ENCODE measurements at regions not wholly inside any gene's neighbourhood (a gene's known extent, or its start where the extent isn't known, plus 50 kb on each side); places are given as distances from the start of the nearest gene placed in this dataset.
A peak's percentile ranks its signal among the peaks of the same experiment; 100 is the strongest.

DNA sequence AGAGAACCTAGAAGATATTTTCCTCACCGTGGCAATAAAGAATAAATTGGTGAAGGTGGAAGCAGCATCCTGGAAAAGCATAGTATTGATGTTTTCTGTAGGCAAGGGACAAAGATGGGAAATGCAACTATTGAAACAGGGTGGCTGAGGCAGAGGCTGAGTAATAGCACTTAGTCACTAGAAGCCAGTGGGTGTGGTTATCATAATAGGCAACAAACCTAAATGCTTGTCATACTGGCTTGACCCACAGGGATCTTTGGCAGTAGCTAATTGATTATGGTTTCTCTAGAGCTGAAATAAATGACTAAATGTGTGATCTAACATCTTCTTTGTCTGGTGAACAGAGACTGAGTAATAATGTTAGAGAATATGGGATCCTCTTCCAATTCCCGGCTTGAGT is 353.6 kb upstream of the RPS6KA3 start:
- peak; percentile 2 for DNase-seq (ENCODE audit: low spot score)

DNA sequence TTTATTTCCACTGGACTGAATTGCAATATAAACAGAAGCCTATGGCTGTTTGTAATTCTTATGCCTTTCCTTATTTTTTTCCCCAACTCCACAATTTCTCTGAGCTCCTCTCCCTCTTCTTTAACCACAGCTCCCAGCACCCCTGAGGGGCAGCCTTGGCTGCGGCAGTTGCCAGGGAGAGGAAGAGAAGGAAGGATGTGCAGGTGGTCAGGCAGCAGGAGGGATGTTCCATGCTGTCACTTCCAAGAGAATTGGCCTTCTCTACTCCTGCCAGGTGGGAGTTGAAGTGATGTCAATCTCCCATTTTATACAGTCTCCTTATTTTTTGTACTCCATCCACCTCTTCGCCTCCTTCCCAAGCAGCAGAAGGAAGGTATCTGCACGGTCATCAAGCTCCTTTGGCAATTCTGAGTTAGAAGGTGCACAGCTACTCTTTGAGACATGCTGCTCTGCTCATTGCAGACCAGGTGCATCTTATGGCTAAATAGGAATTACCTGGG is 343.3 kb upstream of the RPS6KA3 start:
- DNase-seq (ENCODE audit: low spot score): no peak

DNA sequence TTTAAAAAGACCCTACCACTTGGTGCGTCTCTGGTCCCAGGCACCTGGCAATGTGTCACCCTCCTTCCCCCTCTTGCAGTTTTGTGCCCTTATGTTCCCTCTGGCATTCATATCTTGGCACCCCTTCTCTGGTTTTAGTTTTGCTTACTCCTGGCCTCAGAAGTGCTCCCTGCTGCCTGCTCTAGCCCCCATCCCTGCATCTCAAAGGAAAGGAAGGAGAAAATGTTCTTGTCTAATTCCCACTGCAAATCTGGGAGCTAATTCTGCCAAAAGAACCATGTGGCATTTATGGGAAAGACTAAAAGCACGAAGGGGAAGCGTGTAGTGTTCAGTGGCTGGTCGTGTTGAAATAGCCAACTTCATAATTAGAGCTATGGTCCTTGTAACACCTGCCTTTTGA is 340.1 kb upstream of the RPS6KA3 start:
- no peak for DNase-seq (ENCODE audit: low spot score)

DNA sequence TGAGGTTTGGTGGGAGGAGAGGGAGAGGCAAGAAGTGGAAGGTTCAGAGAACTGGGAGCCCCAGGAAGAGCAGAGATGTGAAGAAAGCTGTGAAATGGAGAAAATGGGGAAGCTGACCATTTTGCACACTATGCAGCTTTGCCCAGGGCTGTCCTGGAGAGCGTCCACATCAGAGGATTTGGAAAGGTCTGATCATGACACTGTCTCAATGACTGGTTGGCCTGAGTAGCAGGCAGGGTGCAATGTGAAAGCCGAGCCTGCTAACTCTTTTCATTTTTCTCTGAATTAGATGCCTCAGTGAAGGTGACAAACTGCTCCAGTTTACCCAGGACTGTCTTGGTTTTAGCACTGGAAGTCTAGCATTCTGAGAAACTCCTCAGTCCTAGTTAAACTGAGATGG is 330.1 kb upstream of the RPS6KA3 start:
- DNase-seq (ENCODE audit: low spot score): no peak

DNA sequence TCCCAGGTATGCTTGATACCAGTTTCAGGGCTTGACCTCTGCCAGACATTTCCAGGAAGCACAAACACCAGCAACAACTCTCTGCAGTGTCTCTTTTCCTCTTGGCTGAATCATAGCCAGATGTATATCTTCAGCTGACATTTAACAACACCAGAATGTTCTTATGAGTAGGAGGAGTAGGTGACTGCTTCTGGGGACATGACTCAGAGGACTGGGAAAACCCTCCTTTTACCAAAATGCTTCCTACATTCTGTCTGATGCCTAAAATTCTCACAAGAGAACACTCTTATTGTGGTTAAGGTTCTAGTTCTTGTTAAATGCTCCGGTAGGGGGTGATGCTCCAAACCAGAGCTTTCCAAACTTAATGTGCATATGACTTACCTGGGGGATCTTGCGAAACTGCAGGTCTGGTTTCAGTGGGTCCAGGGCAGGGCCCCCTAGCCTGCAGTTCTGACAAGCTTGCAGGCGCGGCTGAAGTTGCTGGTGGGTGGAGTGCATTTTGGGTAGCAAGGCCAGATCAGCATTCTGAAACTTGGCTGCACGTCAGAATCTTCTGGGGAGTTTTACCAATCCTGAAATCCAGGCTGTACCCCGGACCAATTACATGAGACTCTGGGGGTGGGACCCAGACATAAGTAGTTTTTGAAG is 329.3 kb upstream of the RPS6KA3 start:
- no peak for DNase-seq (ENCODE audit: low spot score)

DNA sequence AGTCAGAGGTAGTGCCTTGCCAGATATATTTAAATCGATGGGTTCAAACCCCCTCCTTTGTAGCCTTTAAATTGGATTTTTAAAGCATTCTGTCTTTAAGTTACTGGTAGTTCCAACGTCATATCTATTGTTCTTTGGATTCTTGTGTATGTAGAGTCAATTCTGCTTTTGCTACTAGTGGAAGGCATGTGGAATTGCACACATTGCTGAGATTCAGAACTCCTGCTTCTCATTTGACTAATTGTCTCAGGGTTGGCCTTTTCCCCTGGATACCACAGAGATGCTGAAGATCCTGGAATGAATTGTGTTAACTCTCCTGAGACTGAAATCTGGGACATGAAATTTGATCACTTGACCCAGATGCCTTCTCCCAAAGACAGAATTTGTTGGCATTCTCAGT is 328.3 kb upstream of the RPS6KA3 start:
- DNase-seq (ENCODE audit: low spot score): no peak

DNA sequence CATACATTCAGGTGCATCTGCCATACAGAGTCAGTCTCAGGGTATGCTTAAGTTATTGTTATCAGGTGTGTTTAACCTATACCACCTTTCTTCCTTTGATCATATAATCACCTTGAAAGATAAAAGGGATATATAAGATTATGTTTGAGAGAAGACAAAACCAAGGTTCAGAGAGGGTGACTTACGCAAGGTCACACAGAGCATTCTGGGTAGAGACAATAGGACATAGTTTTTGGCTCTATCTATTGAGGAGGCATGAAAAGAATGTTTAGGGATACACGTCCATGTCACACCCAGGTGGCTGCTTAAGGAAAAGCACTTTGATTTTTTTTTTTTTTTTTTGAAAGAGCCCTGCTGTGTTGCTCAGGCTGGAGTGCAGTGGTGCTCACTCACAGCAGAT is 327.1 kb upstream of the RPS6KA3 start:
- DNase-seq (ENCODE audit: low spot score): no peak

DNA sequence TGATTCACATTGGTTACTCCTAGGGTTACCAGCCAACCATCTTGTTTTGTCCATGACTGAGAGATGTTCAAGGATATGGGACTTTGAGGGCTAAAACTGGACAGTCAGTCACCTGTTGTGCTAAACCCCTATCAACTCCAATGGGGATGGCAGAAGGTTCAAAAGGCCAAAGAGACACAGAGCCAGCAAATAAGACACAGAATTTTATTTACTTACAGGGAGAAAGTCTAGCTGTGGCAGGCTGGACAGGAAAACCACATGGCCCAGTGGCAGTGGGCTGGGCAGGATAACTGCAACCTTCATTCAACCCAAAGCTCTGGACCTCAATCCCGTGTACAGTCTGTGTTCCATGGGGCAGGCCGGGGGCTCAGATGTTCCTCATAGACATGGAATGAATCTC is 326.7 kb upstream of the RPS6KA3 start:
- DNase-seq (ENCODE audit: low spot score): no peak

DNA sequence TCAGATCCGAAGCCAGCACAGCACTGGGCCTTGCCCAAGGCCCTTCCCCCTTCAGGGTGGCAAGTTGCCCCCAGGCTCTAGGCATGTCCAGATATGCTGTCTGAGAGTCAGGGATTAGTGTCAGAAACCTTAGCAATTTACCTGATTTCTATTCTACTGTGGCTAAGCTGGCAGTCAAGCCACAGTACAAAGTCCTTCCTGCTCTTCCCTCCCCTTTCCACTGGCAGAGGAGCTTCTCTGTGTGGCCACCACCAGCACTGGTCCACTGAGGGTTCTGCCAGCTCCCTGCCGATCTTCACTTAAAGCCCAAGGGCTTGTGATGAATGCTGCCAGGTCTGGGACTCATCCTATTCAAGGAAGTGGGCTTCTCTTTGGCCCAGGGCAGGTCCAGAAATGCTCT is 324.5 kb upstream of the RPS6KA3 start:
- DNase-seq (ENCODE audit: low spot score): no peak

DNA sequence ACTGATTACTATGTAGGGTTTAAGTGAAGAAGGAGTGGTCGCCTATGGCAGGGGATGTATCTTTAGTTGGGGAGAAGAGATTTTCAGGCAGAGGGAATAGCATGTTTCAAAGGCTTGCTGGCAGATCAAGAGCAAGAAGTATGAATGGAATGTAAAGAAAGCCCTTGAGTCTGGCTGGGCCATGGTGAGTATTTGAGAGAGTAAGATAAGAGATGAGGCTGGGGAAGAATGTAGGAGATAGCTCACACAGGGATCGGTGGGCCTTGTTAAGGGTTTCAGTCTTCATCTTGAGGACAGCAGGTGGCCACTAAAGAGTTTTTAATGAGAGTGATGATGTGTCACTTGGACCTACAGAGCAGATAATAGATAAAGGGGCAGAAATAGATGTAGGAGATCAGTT is 319.1 kb upstream of the RPS6KA3 start:
- no peak for DNase-seq (ENCODE audit: low spot score)

DNA sequence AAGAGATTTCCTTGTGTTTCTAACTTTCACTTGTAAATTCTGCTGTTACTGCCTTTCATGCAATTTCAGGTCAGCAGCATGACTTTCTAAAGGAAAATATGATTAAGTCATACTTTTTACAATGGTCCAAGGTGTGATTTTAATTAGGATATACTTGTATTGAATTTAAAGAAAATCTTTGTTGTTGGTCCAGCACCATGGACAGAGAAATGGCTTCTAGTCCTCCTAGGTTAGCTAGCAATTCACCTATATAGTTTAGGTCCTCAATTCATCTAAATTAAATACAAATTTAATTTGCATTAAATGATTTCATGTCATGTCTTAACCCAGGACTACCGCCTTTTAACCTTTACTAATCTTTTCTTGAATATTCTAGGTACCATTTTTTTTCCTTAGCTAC is 304.9 kb upstream of the RPS6KA3 start:
- DNase-seq (ENCODE audit: low spot score): no peak

DNA sequence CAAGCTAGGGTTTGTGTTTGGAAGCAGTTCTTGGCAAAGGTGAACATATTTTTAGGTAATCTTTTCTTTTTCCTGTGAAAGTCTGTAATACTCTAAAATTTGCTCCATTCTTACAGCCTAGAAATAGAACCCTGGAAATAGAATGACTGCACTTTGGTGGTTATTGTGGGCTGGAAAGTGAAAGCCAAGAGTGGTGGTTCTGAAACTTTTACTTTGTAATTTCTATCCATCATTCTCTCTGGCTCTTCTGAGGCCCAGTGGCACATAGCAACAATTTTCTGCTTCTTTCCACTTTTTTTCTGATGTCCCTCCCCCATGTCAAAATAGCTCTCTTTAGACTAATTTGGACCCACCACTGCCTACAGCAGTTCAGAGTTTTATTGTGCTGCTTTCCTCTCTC is 300.4 kb upstream of the RPS6KA3 start:
- no peak for DNase-seq (ENCODE audit: low spot score)

DNA sequence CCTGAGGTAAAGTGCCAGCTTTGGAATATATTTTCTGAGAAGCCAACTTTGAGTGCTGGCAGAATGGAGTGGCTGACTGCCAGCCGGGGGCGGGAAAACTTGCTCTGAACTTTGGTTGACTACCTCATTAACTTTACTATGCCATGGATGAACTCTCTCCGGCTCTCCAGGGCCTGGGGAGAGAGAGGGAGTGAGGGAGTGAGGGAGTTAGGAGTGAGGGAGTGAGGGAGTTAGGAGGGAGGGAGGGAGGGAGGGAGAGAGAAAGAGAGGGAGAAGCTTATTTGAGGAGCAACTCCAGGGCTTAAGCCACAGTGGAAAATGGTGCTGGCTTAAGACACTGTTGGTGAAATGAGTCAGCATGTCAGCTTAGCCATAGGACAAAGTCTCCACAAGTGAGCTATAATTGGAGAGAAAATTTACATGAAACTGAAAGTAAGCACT is 280.9 kb upstream of the RPS6KA3 start:
- DNase-seq (ENCODE audit: low spot score): peak; percentile 11

DNA sequence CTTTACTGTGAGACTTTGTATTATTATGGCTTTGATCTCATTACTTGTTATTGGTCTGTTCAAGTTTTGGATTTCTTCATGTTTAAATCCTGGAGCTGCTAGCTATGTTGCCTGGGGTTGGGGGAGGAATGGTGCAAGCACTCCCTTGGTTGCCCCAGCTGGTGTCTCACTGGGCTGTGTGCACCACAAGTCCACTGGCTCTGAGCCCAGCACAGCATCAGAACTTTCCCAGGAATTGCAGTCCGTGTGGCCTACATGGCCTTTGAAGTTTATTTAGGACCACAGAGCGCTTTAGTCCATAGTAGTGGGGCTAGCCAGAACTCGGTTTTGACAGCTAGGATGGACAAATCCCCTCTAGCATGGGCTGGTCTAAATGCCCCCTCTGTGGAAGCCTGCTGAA is 278.8 kb upstream of the RPS6KA3 start:
- no peak for DNase-seq (ENCODE audit: low spot score)

DNA sequence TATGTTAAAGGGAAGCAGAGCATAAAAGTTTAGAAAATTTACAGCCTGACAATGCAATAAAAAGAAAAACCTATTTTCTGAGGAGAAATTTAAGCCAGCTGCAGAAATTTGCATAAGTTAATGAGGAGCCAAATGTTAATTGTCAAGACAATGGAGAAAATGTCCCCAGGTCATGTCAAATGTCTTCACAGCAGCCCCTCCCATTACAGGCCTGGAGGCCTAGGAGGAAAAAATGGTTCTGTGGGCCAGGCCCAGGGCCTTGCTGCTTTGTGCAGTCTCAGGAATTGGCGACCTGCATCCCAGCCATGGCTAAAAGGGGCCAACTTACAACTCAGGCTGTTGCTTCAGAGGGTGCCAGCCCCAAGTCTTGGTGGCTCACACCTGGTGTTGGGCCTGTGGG is 275.4 kb upstream of the RPS6KA3 start:
- no peak for DNase-seq (ENCODE audit: low spot score)

DNA sequence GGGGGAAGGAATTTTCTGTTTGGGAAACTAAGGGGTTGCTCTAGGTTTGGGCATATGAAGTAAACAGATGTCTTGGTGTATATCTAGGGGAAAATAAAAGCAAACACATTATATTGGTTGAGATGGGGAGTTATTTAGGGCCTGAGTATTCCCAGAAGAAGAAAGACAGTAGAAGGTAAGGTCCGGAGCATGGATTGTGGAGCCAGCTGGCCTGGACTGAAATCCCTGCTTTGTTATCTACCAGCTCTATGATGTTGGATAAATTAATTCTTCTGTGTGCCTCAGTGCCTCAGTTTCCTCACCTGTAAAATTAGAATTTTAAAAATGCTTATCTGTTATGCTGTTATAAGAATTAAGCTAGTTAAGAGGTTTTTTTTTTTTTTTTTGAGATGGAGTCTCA is 272.3 kb upstream of the RPS6KA3 start:
- DNase-seq (ENCODE audit: low spot score): no peak

DNA sequence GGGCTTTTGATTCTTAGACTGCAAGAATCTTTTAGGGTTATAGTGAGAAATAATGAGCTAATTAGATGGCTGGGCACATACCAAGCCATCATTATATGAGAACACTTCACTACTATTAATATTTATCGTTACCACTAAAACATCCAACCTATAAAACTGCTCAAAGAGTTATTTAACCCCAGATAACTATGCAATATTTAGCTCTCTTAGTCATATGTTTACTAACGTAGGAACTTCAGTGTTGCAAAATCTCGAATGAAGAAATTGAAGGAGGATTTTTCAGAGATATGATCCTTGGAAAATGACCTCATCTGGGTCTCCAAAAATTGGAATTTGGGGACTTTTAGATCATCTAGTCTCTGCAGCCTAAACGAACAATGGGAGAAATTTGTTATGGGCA is 265.0 kb upstream of the RPS6KA3 start:
- DNase-seq (ENCODE audit: low spot score): no peak

DNA sequence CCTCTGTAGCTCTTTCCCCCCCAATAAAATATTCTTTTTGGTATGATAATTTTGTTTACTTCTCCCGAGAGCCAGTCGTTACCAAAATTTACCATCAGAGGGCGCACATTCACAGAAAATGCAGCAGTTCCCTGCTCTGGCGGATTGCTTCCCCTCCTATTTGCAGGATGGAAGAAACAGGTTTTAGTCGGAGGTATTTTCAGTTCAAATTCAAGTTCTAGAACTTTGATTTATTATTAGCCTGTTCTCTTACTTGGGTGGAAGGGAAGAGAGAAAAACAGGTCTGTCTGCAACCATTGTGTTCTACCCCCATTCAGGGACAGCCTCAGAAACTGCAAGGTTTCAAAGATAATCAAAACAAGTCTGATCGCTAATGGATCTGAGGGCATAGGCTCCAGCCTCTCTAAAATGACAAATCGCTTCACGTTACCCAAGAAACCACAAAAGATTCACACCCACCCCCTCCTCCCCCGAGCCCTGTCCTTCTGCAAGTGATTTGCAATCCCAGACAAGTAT is 263.8 kb upstream of the RPS6KA3 start:
- peak; percentile 14 for DNase-seq (ENCODE audit: low spot score)

DNA sequence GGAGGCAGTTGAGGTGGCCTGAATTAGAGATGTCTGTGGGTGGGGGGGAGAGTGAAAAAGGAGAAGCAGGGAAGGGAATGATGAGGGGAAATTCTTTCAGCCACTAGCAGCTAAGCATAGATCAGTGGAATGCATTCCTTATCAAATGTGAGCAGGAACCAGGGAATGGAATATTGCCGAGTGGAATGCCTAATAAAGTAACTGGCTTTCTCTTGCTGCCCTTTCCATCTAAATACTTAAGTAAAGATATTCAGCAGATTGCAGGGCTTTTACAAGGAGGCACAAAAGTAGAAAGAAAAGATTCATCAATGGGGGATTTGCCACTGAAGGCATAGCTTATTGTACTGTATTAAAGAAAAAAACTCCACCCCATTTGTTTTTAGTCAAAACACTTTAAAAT is 263.0 kb upstream of the RPS6KA3 start:
- no peak for DNase-seq (ENCODE audit: low spot score)

DNA sequence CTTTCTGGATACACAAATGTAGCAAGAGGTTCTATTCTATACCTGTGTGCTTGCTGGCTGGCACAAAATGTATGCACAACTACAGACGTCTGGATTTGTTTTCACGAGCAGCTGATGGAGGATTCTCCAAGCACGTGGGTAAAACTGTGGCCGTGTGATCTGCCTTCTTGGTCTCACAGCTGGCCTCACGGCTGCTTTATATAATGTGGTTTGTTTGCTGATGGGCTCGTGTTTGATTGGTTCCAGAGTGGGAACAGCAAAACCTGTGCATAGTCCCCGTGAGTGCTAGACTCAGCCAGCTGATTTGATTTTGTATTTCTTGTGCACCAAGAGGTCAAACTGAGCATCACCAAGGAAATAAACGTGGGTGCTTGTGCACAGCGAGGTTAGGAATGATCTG is 262.6 kb upstream of the RPS6KA3 start:
- no peak for DNase-seq (ENCODE audit: low spot score)

DNA sequence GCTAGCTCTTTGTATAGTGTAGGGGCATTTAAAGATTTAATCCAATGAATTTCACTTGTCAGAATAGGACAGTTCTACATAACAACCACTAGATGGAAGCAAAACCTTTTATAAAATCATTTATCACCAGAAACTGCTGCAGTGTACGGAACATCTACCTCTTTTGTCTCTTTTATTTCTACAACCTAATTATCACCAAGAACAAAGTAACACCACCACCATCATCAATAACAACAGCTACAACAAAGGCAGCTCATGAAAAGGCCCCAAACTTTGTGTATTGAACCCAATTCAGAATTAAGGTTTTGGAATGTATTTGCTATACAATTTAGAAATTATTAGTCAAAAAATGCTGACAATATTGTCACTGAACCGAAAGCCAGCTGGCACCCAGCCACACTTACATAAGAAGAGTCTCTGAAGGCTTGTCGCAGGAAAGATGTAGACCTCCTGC is 260.9 kb upstream of the RPS6KA3 start:
- DNase-seq (ENCODE audit: low spot score): peak; percentile 19

DNA sequence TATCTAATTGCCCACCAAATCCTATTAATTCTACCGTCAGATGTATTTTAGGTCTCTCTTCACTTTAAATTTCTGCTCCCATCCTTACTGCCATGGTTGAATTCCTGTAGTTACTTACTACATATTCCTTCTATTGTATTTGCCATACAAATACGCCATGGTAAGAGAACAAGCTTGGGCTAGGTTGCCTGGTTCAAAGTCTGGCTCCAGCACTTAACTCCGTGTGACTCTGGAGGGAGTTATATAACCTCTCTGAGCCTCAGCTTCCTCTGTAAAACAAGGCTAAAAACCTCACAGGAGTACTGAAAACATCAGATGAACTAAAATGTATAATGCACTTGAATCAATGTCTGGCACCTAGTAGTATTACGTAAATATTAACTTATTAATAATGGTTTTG is 260.3 kb upstream of the RPS6KA3 start:
- no peak for DNase-seq (ENCODE audit: low spot score)

DNA sequence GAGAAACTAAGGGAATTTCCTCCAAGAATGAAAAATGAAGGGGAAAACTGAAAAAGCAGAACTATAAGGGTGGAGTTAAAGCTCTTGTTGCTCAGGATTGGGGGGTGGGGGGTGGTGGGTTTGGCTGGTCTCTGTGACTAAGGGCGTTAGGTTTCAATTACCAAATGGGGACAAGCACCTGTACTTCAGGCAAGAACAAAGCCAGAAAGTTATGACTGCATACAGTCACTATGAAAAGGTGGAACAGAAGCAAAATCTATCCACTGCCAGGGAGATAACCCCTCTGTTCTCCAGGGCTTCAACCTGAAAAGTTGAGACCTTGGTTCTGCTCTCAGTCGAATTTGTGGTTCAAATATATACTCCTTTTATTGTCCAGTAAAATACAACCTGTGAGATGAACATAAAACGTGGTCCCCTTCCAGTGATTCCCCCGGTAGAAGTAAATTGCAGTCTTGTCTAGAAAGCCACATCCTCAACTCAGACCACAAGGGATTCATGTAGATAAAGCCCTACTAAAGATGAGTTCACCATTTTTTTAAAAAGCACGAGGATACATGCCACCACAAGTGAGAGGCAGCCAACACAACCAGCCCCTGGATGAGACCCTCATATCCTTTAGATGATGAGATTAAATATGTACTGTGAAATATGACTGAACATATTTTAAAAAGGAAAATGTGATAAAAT is 257.1 kb upstream of the RPS6KA3 start:
- DNase-seq (ENCODE audit: low spot score): no peak

DNA sequence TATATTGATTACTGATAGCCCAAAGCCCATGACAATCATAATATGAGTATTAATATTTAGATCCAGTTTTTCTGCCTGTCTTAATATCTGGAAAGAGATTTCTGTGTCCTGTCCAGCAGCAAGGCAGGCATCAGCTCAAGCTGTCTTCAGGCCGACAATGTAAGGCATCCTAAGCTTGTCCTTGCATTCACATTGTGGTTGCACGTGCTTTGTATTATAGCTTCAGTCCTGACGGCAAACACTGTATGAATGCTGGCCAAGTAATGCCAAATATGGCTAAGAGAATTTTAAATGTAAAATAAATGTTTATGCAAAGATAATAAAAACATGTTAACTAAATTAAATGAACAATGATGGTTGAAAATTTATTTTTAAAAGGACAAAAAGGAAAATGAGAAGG is 255.7 kb upstream of the RPS6KA3 start:
- no peak for DNase-seq (ENCODE audit: low spot score)

Data from LoVo (cell line).